ENCODE measurements at regions not wholly inside any gene's neighbourhood (a gene's known extent, or its start where the extent isn't known, plus 50 kb on each side); places are given as distances from the start of the nearest gene placed in this dataset.

DNA sequence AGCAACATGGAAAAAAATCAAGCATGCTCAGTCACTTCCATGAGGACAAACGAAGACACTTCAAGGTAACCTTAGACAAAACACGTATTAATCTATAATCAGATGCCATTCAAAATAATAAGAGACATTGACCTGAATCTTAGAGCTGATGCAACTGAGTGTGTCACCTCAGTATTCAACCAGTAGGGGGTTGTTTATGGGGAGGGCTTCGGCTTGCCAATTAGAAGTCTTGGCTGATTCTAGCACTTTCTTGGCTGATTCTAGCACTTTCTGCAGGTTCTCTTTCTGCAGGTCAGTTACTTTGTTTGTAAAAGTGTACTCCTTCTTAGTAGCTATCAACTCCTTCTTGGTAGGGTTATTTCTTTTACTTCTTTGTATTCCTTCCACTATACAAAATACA is 317.6 kb downstream of the ENC1 start:
- no peak overlapping the region for H4K8ac ChIP-seq (ENCODE audit: extremely low read depth, insufficient read depth, low read length)
- no peak overlapping the region for H2AK5ac ChIP-seq (ENCODE audit: low read depth, low read length)
- H3K4me1 ChIP-seq (replicated peaks in 1 of 4; ENCODE audit: control insufficient read depth in 3 of 4, insufficient read depth in 4 of 4, low read length in 3 of 4), result peaks cover 0 to 7% (median 0%) of the 10 kb centered on the region in 4 experiments; a peak in 1 of 7 replicates
- H3K27ac ChIP-seq (ENCODE audit: low read depth, low read length), result no peak overlapping the region
- CTCF ChIA-PET (ENCODE audit: partially characterized antibody), result interaction anchor here (0.9 to 1.3 kb wide), 3 partner anchors 14 to 266 kb away, joined by 3 to 4 read pairs (median 3); no protein-coding TSS in a partner anchor
- no peak overlapping the region for H2BK20ac ChIP-seq (ENCODE audit: low read length)
- H3K4me2 ChIP-seq (ENCODE audit: insufficient read depth in 1 of 2, low read depth in 2 of 2, low read length in 2 of 2), result no peak overlapping the region
- no peak overlapping the region for H3K4me3 ChIP-seq (ENCODE audit: extremely low read depth in 1 of 4, insufficient read depth in 2 of 4, low read depth in 3 of 4, low read length in 4 of 4)
- no peak overlapping the region for H4K5ac ChIP-seq (ENCODE audit: insufficient read length, low read depth, low read length)
- H3K36me3 ChIP-seq (ENCODE audit: control insufficient read depth in 2 of 4, insufficient read depth in 4 of 4, low read length in 3 of 4), result no peaks in the 10 kb centered on the region
- no peak overlapping the region for H3K4ac ChIP-seq (replicated peaks; ENCODE audit: insufficient read length, low read depth, low read length)
- no peaks in the 10 kb centered on the region for H3K79me2 ChIP-seq (ENCODE audit: control insufficient read depth in 1 of 2, insufficient read depth in 2 of 2, low read length in 2 of 2)
- H3K79me1 ChIP-seq (ENCODE audit: low read depth, low read length), result no peaks in the 10 kb centered on the region
- no peaks in the 10 kb centered on the region for H3K9me3 ChIP-seq (ENCODE audit: insufficient read depth in 2 of 2, low read depth in 1 of 2, low read length in 1 of 2)
- POLR2A ChIA-PET (ENCODE audit: partially characterized antibody), result no interaction called here
- FAIRE-seq (no peak), DNase-seq (ENCODE audit: low read depth in 1 of 2, low spot score in 2 of 2) (no peak)
- no peak overlapping the region for H2BK15ac ChIP-seq (ENCODE audit: low read length)
- no peak overlapping the region for H2BK120ac ChIP-seq (replicated peaks; ENCODE audit: low read depth, low read length)
- H2BK12ac ChIP-seq (ENCODE audit: low read depth, low read length), result no peak overlapping the region
- no peaks in the 10 kb centered on the region for H3K27me3 ChIP-seq (replicated peaks in 1 of 4; ENCODE audit: control insufficient read depth in 3 of 4, extremely low read depth in 1 of 4, insufficient read depth in 3 of 4, low read length in 3 of 4)
- H3K14ac ChIP-seq (ENCODE audit: insufficient read length), result no peak overlapping the region
- no peak overlapping the region for H3K18ac ChIP-seq (ENCODE audit: extremely low read depth, low read length)
- 85% methylated on average over 3 of the region's 3 CpGs; no CpG with 5 or more reads in 1 of the 2 experiments for WGBS, 2 experiments (ENCODE audit: extremely low coverage in 1 of 2, insufficient coverage in 1 of 2, insufficient read length in 1 of 2, insufficient replicate concordance in 2 of 2, low coverage in 1 of 2, low lambda C conversion rate in 2 of 2, missing lambda C conversion rate in 1 of 2)
- H3K23ac ChIP-seq (ENCODE audit: insufficient read length), result no peak overlapping the region
- no peaks in the 10 kb centered on the region for H3K23me2 ChIP-seq (ENCODE audit: low read depth, low read length)
- H2BK5ac ChIP-seq (ENCODE audit: low read depth, low read length), result no peak overlapping the region
- H4K91ac ChIP-seq (replicated peaks; ENCODE audit: insufficient read length, low read length), result no peak overlapping the region
- no peak for TF ChIP-seq CEBPB (IDR thresholded peaks at IDR 0.05; ENCODE audit: low read depth, low read length)
- no peak for TF ChIP-seq CTBP2 (IDR thresholded peaks at IDR 0.05; ENCODE audit: borderline replicate concordance, insufficient read depth, insufficient read length, low read length)
- TF ChIP-seq KDM1A (IDR thresholded peaks at IDR 0.05; ENCODE audit: borderline replicate concordance, low read length), result no peak
- no peak for TF ChIP-seq RFX5 (IDR thresholded peaks at IDR 0.05; ENCODE audit: borderline replicate concordance, low read depth, low read length)
- no peak for TF ChIP-seq SRF (IDR thresholded peaks at IDR 0.05; ENCODE audit: low read depth, low read length)
- TF ChIP-seq PHF8 (conservative IDR thresholded peaks at IDR 0.05; ENCODE audit: low read depth, low read length), result no peak
- no peak overlapping the region for H3K9ac ChIP-seq (replicated peaks in 1 of 4; ENCODE audit: extremely low read depth in 1 of 4, low read depth in 3 of 4, low read length in 3 of 4)
- no peaks in the 10 kb centered on the region for H4K20me1 ChIP-seq (replicated peaks in 1 of 2; ENCODE audit: control insufficient read depth in 1 of 2, insufficient read depth in 2 of 2, low read length in 2 of 2)
- no peak overlapping the region for H3K56ac ChIP-seq (replicated peaks; ENCODE audit: insufficient read length, low read depth, low read length)
- no peak overlapping the region for H2AFZ ChIP-seq (ENCODE audit: low read length)
